ENCODE measurements at regions not wholly inside any gene's neighbourhood (a gene's known extent, or its start where the extent isn't known, plus 50 kb on each side); places are given as distances from the start of the nearest gene placed in this dataset.

DNA sequence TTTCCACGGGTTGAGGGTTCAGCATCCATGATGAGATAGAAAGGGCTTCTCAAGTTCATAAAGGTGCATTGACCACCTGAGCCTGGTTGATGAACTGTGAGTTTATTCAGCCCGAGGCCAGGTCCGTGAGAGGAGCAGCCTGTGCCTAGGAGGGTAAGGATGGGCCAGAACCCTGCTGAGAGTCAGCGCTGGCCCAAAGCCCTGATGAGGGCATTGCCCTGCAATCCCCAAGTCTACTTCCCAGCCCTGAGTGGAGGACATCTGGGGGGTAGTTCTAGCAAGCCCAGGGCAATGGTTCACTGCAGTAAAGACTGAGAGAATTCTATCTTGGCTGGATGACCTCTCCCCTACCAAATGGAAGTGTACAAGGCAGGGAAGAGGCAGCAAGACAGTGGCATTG is 123.3 kb upstream of the NXT1 start:
- TF ChIP-seq POLR2A (IDR thresholded peaks at IDR 0.05; ENCODE audit: low read depth, low read length) (no peak), POLR2AphosphoS5 (IDR thresholded peaks at IDR 0.05; ENCODE audit: low read depth, low read length) (no peak)

All from GM12891 (cell line).